GM12878 (cell line): ENCODE measurements at regions not wholly inside any gene's neighbourhood (a gene's known extent, or its start where the extent isn't known, plus 50 kb on each side); places are given as distances from the start of the nearest gene placed in this dataset.

ENCODE experiments used
- MLLT1 ChIP-seq: fragments of 450-650 bp; IDR thresholded peaks from 2 replicates; pipeline ENCODE4 v1.6.1; 2016; ENCODE audit warnings: mild to moderate bottlenecking
- TF ChIP-seq, protein P1 (sequence below): IDR thresholded peaks from 2 replicates; pipeline ENCODE4 v1.6.1; 2012; ENCODE audit warnings: improper control_type of control experiment, low read depth, low read length; ENCODE audit not compliant: insufficient replicate concordance

DNA sequence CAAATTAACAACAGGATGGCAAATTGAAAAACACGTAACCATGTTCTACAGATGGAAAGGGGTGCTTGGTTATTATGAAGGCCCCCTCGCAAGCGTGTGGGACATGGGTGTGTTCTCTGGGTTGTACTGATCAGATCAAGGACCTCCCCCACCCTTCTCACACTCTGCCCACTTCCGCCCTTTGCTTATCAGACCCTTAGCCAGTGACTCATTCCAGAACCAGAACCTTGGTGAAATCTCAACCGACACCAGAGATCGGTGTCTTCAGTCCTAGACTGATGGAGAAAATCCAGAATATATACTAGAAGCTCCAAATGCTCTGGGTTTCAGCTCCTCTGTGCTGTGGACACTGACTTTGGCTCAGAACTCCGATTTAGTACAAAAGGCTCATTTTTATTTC, 64.9 kb downstream of the PTTG1 start (continued):
- TF ChIP-seq, protein P1, sequence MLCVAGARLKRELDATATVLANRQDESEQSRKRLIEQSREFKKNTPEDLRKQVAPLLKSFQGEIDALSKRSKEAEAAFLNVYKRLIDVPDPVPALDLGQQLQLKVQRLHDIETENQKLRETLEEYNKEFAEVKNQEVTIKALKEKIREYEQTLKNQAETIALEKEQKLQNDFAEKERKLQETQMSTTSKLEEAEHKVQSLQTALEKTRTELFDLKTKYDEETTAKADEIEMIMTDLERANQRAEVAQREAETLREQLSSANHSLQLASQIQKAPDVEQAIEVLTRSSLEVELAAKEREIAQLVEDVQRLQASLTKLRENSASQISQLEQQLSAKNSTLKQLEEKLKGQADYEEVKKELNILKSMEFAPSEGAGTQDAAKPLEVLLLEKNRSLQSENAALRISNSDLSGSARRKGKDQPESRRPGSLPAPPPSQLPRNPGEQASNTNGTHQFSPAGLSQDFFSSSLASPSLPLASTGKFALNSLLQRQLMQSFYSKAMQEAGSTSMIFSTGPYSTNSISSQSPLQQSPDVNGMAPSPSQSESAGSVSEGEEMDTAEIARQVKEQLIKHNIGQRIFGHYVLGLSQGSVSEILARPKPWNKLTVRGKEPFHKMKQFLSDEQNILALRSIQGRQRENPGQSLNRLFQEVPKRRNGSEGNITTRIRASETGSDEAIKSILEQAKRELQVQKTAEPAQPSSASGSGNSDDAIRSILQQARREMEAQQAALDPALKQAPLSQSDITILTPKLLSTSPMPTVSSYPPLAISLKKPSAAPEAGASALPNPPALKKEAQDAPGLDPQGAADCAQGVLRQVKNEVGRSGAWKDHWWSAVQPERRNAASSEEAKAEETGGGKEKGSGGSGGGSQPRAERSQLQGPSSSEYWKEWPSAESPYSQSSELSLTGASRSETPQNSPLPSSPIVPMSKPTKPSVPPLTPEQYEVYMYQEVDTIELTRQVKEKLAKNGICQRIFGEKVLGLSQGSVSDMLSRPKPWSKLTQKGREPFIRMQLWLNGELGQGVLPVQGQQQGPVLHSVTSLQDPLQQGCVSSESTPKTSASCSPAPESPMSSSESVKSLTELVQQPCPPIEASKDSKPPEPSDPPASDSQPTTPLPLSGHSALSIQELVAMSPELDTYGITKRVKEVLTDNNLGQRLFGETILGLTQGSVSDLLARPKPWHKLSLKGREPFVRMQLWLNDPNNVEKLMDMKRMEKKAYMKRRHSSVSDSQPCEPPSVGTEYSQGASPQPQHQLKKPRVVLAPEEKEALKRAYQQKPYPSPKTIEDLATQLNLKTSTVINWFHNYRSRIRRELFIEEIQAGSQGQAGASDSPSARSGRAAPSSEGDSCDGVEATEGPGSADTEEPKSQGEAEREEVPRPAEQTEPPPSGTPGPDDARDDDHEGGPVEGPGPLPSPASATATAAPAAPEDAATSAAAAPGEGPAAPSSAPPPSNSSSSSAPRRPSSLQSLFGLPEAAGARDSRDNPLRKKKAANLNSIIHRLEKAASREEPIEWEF, result peak; percentile 29
- TF ChIP-seq MLLT1, result 0 out of 2 replicates have a peak, but pooled peaks have one; percentile 24
